MCF 10A (cell line): ENCODE measurements at regions not wholly inside any gene's neighbourhood (a gene's known extent, or its start where the extent isn't known, plus 50 kb on each side); places are given as distances from the start of the nearest gene placed in this dataset.

Experiments used
- BruUV-seq: library from RNA; stranded (reverse); fragments of 400-500 nt; replicated peaks from 2 replicates; lab custom pipeline; 2021; lab: Mats Ljungman, UMichigan
- CTCF ChIA-PET: fragments of 300-600 bp; sonication (Branson Sonifier 250); formaldehyde crosslinking; extraction: SDS; loops from one replicate; lab custom pipeline; 2021; ENCODE audit warnings: antibody characterized with exemption, inconsistent platforms; lab: Yijun Ruan, JAX
- POLR2A ChIA-PET: fragments of 300-600, 350-650 bp; sonication (Branson Sonifier 250); formaldehyde crosslinking; extraction: SDS; loops from one replicate; lab custom pipeline; 2020; ENCODE audit warnings: antibody characterized with exemption, inconsistent platforms; lab: Yijun Ruan, JAX
- DNase-seq: peaks from one replicate; pipeline ENCODE4 v3.0.0-alpha.2; 2018; ENCODE audit not compliant: unreplicated experiment
- H3K27ac Mint-ChIP-seq: one replicate; pipeline ENCODE4 v1.8.0; 2022; ENCODE audit warnings: mild to moderate bottlenecking, low read depth, mixed read lengths; ENCODE audit not compliant: unreplicated experiment
- H3K27me3 Mint-ChIP-seq: one replicate; pipeline ENCODE4 v1.8.0; 2022; ENCODE audit warnings: mixed read lengths; ENCODE audit not compliant: insufficient read depth, unreplicated experiment
- H3K36me3 Mint-ChIP-seq: one replicate; pipeline ENCODE4 v1.8.0; 2022; ENCODE audit warnings: mild to moderate bottlenecking, moderate library complexity, mixed read lengths; ENCODE audit not compliant: insufficient read depth, unreplicated experiment
- H3K4me1 Mint-ChIP-seq: one replicate; pipeline ENCODE4 v1.8.0; 2022; ENCODE audit warnings: mixed read lengths; ENCODE audit not compliant: insufficient read depth, unreplicated experiment
- H3K4me3 Mint-ChIP-seq: one replicate; pipeline ENCODE4 v1.8.0; 2022; ENCODE audit warnings: mild to moderate bottlenecking, moderate library complexity, mixed read lengths; ENCODE audit not compliant: unreplicated experiment
- H3K9me3 Mint-ChIP-seq: one replicate; pipeline ENCODE4 v1.8.0; 2022; ENCODE audit warnings: mixed read lengths; ENCODE audit not compliant: unreplicated experiment
- intact Hi-C: fragments of 100-400 bp; cut with micrococcal nuclease; formaldehyde crosslinking; loops from 2 replicates; pipeline ENCODE4 v1.14.1; 2022
- TF ChIP-seq, protein P1 (sequence below): fragments of 200-600 bp; IDR thresholded peaks from one replicate; pipeline ENCODE4 v1.8.0; 2022; ENCODE audit warnings: antibody characterized with exemption, mild to moderate bottlenecking; ENCODE audit not compliant: unreplicated experiment

DNA sequence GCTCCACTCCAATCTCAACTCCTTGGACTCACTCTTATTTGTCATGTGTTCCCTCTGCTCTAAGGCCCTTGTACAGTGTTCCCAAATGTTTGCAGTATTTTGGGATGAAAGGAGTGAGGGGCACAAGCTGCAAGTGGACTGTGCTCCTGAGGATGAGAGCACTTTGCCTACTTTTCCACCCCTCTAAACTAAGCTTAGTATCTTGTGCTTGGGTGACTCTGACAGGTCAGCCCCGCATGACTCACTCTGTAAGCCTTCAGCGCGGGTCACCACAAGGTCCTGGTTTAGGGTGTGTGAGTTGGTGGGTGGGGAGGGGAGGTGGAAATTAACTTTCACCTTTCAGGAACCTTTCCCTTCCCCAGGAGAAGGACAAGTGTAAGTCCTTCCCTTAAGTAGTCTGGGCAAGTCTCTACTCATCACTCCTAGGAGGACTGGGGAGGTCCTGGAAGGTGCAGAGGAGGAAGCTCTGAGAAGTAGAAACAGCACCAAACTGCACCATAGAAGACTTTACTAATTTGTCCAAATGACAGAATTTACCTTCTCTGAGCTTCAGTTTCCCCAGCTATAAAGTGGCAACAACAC is 68.8 kb upstream of the EPB41L1 start:
- DNase-seq, result peak; percentile 92
- H3K4me1 Mint-ChIP-seq, result peaks cover 23% of the 10 kb centered on the region
- no peaks in the 10 kb centered on the region for H3K36me3 Mint-ChIP-seq
- BruUV-seq, result TSS peak; percentile 44
- no peaks in the 10 kb centered on the region for H3K9me3 Mint-ChIP-seq
- TF ChIP-seq, protein P1, sequence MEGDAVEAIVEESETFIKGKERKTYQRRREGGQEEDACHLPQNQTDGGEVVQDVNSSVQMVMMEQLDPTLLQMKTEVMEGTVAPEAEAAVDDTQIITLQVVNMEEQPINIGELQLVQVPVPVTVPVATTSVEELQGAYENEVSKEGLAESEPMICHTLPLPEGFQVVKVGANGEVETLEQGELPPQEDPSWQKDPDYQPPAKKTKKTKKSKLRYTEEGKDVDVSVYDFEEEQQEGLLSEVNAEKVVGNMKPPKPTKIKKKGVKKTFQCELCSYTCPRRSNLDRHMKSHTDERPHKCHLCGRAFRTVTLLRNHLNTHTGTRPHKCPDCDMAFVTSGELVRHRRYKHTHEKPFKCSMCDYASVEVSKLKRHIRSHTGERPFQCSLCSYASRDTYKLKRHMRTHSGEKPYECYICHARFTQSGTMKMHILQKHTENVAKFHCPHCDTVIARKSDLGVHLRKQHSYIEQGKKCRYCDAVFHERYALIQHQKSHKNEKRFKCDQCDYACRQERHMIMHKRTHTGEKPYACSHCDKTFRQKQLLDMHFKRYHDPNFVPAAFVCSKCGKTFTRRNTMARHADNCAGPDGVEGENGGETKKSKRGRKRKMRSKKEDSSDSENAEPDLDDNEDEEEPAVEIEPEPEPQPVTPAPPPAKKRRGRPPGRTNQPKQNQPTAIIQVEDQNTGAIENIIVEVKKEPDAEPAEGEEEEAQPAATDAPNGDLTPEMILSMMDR, result no peak
- H3K27me3 Mint-ChIP-seq, result no peaks in the 10 kb centered on the region
- peak overlapping the region; percentile 85 for H3K27ac Mint-ChIP-seq
- intact Hi-C loops, result loop anchor here (5.0 kb wide), 1 partner anchor 33 kb away; no protein-coding TSS in a partner anchor
- CTCF ChIA-PET, result interaction anchor here (0.6 to 2.8 kb wide), 16 partner anchors 9 to 705 kb away, joined by 3 to 25 read pairs (median 4); partner anchors contain the start of gene SCAND1
- H3K4me3 Mint-ChIP-seq, result peak overlapping the region; percentile 45
- POLR2A ChIA-PET, result interaction anchor here (0.6 to 5.7 kb wide), 30 partner anchors 8 to 768 kb away, joined by 3 to 80 read pairs (median 5); partner anchors contain the start of genes RBM39 and SCAND1

DNA sequence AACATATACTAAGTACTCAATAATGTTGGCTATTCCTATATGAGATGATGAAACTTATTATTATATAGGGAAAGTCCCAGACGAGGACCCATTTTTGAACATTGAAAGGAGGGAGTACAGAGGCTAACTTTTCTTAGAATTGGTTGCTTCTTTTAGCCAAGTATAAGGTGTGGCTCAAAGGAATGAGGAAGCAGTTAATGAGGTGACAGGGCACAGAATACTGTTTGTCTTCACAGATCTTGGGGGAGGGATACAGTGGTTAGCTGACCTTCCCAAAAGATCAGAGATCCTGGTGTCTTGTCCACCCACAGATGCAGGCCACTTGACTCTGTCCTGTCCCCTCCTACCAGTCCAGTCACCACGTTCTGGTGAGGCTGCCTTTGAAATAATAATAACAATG is 67.8 kb upstream of the EPB41L1 start:
- H3K4me3 Mint-ChIP-seq, result no peak overlapping the region
- ChIA-PET POLR2A (interaction anchor here (0.6 to 5.7 kb wide), 17 partner anchors 10 to 344 kb away, joined by 3 to 80 read pairs (median 13); partner anchors contain the start of genes RBM39 and SCAND1), CTCF (interaction anchor here (0.7 to 2.8 kb wide), 6 partner anchors 8 to 483 kb away, joined by 3 to 25 read pairs (median 6); no protein-coding TSS in a partner anchor)
- peaks cover 23% of the 10 kb centered on the region for H3K4me1 Mint-ChIP-seq
- no peaks in the 10 kb centered on the region for H3K9me3 Mint-ChIP-seq
- intact Hi-C loops, result loop anchor here (5.0 kb wide), 1 partner anchor 34 kb away; no protein-coding TSS in a partner anchor
- H3K27me3 Mint-ChIP-seq, result no peaks in the 10 kb centered on the region
- peak; percentile 32 for DNase-seq
- no TSS peak for BruUV-seq
- no peak overlapping the region for H3K27ac Mint-ChIP-seq
- no peaks in the 10 kb centered on the region for H3K36me3 Mint-ChIP-seq
- TF ChIP-seq, protein P1, result no peak

DNA sequence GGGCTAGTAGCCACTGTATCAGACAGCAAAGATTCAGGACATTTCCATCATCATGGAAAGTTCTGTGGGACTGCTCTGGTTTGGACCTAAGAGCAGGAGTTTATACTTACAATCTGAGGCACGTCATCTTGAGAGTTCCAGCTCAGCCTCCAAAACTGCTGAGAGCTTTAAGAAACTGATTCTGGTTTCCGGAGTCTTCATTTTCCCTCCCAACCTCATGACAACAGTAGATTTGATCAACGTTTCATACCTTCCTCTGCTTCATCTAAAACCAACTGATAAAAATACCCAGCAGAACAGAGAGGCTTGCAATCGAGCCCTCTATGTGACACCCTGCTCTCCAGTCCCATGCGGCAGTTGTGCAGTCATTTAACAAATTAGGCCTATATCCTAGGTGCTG is 64.3 kb upstream of the EPB41L1 start:
- H3K27ac Mint-ChIP-seq, result no peak overlapping the region
- CTCF ChIA-PET, result interaction anchor here (1.1 kb wide), 1 partner anchor 44 kb away, joined by 3 read pairs; no protein-coding TSS in a partner anchor
- no peak for DNase-seq

More for the DNA sequence above, 64.3 kb upstream of the EPB41L1 start:
- intact Hi-C loops, result no loop called here
- no TSS peak for BruUV-seq
- TF ChIP-seq, protein P1, result no peak
- no peaks in the 10 kb centered on the region for H3K27me3 Mint-ChIP-seq
- peaks cover 28% of the 10 kb centered on the region for H3K4me1 Mint-ChIP-seq
- no peaks in the 10 kb centered on the region for H3K9me3 Mint-ChIP-seq
- no peaks in the 10 kb centered on the region for H3K36me3 Mint-ChIP-seq
- POLR2A ChIA-PET, result interaction anchor here (0.7 kb wide), 1 partner anchor 98 kb away, joined by 4 read pairs; no protein-coding TSS in a partner anchor
- H3K4me3 Mint-ChIP-seq, result no peak overlapping the region
